Stimulated activated memory B cell treated with anti-CD40 and anti-IgM and Interleukin-4, amounts not matched to agents 10 μg/mL and 1 μg/mL and 100 μg/mL, for 72 hours (primary cell): ENCODE measurements at regions not wholly inside any gene's neighbourhood (a gene's known extent, or its start where the extent isn't known, plus 50 kb on each side); places are given as distances from the start of the nearest gene placed in this dataset.

ENCODE experiments used
- ATAC-seq: fragments of 150-1000 bp; cut with Tn5 transposase; 2 replicates; pipeline ENCODE4 v1.10.0; 2021
- H3K27ac Mint-ChIP-seq: one replicate; pipeline ENCODE4 v1.8.0; 2022; ENCODE audit warnings: mild to moderate bottlenecking, mixed read lengths
- H3K27me3 Mint-ChIP-seq: one replicate; pipeline ENCODE4 v1.8.0; 2022; ENCODE audit warnings: mixed read lengths
- H3K36me3 Mint-ChIP-seq: one replicate; pipeline ENCODE4 v1.8.0; 2022; ENCODE audit warnings: mixed read lengths
- H3K4me1 Mint-ChIP-seq: one replicate; pipeline ENCODE4 v1.8.0; 2022; ENCODE audit warnings: mixed read lengths
- H3K4me3 Mint-ChIP-seq: one replicate; pipeline ENCODE4 v1.8.0; 2022; ENCODE audit warnings: mild to moderate bottlenecking, moderate library complexity, mixed read lengths
- H3K9me3 Mint-ChIP-seq: one replicate; pipeline ENCODE4 v1.8.0; 2022; ENCODE audit warnings: mixed read lengths

- peaks cover 2% of the 10 kb centered on the region for H3K9me3 Mint-ChIP-seq
- H3K4me3 Mint-ChIP-seq = no peak overlapping the region
- no peaks in the 10 kb centered on the region for H3K4me1 Mint-ChIP-seq
- H3K27ac Mint-ChIP-seq = no peak overlapping the region
- no peaks in the 10 kb centered on the region for H3K36me3 Mint-ChIP-seq
- no peaks in the 10 kb centered on the region for H3K27me3 Mint-ChIP-seq
- ATAC-seq = no peak
Observed at GRCh38 chr16:76612497-76612896, 335.3 kb downstream of the CNTNAP4 start.

- ATAC-seq = no peak
- no peak overlapping the region for H3K27ac Mint-ChIP-seq
- H3K9me3 Mint-ChIP-seq = peaks cover 3% of the 10 kb centered on the region
- H3K4me3 Mint-ChIP-seq = no peak overlapping the region
- no peaks in the 10 kb centered on the region for H3K4me1 Mint-ChIP-seq
- H3K36me3 Mint-ChIP-seq = no peaks in the 10 kb centered on the region
- no peaks in the 10 kb centered on the region for H3K27me3 Mint-ChIP-seq
Observed at GRCh38 chr16:76614269-76614668, 337.1 kb downstream of the CNTNAP4 start.

GRCh38 chr16:76622876-76623275, 345.7 kb downstream of the CNTNAP4 start:
- H3K27me3 Mint-ChIP-seq = no peaks in the 10 kb centered on the region
- no peak overlapping the region for H3K27ac Mint-ChIP-seq
- no peaks in the 10 kb centered on the region for H3K36me3 Mint-ChIP-seq
- no peak overlapping the region for H3K4me3 Mint-ChIP-seq
- no peaks in the 10 kb centered on the region for H3K4me1 Mint-ChIP-seq
- peaks cover 3% of the 10 kb centered on the region for H3K9me3 Mint-ChIP-seq
- ATAC-seq = no peak

GRCh38 chr16:76634847-76635697, 357.9 kb downstream of the CNTNAP4 start:
- Mint-ChIP-seq H3K4me3 (no peak overlapping the region), H3K4me1 (no peaks in the 10 kb centered on the region), H3K27me3 (no peaks in the 10 kb centered on the region), H3K27ac (no peak overlapping the region), H3K36me3 (no peaks in the 10 kb centered on the region), H3K9me3 (peaks cover 15% of the 10 kb centered on the region)
- no peak for ATAC-seq

DNA sequence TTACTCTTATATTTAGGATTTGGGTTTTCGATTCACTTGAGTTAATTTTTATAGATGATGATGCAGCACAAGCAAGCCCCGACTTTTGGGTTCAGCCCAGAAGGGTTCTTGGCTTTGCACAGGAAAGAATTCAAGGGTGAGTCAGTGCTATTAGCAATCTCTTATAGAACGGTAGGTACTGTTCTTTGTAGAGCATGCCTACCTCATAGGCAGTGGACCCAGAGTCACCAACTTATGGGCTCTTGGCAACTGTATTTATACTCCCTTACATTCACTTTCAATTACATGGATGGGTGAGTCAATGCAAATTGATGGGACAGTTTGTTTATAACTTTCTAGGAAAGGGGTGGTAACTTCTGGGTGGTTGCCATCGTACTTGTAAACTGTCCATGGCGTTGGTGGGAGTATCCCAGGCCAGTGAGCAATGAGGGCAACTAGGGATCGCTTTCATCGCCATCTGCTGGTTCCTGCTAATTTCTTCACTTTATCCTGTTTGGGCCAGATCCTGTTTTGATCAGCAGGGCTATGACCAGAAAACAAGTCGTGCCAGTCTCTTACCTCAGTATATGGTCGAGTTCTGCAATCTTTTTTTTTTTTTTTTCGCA, 362.6 kb downstream of the CNTNAP4 start:
- Mint-ChIP-seq H3K27me3 (no peaks in the 10 kb centered on the region), H3K9me3 (no peaks in the 10 kb centered on the region), H3K4me1 (no peaks in the 10 kb centered on the region), H3K27ac (no peak overlapping the region), H3K4me3 (no peak overlapping the region), H3K36me3 (no peaks in the 10 kb centered on the region)
- ATAC-seq = no peak

- Mint-ChIP-seq H3K4me3 (no peak overlapping the region), H3K27me3 (no peaks in the 10 kb centered on the region), H3K36me3 (no peaks in the 10 kb centered on the region), H3K27ac (no peak overlapping the region), H3K9me3 (peaks cover 3% of the 10 kb centered on the region), H3K4me1 (no peaks in the 10 kb centered on the region)
- ATAC-seq = no peak
Observed at GRCh38 chr16:76650582-76650981, 373.4 kb downstream of the CNTNAP4 start.

DNA sequence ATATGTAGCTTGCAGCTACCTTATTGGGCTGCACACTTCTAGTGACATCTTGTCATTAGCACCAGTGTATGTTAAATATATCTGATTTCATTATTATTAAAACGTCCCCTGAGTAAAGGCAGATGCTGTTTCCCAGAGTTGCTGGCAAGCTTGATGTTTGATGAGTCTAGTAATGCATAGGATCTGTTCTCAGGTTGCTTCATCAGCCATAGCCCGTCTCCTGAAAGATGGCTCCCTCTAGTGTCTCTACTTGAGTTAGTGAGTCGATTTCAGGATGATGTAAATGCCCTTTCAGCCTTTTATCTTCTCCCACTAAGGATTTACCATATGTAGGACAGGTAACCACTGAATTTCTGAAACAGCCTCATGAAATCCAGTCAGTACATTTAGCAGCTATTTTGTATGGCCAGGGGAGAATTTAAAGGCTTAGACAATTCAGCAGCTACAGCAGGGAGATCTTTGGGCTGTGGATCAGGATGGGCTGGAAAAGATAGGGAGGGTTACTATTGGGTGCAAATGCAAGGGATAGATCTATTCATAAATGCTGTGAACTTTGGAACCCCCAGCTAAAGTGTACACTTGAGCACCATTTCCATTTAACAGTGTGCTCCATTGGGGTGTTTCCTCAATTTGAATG, 376.3 kb downstream of the CNTNAP4 start:
- Mint-ChIP-seq H3K27me3 (no peaks in the 10 kb centered on the region), H3K36me3 (no peaks in the 10 kb centered on the region), H3K27ac (no peak overlapping the region), H3K4me1 (no peaks in the 10 kb centered on the region), H3K4me3 (no peak overlapping the region), H3K9me3 (no peaks in the 10 kb centered on the region)
- no peak for ATAC-seq

DNA sequence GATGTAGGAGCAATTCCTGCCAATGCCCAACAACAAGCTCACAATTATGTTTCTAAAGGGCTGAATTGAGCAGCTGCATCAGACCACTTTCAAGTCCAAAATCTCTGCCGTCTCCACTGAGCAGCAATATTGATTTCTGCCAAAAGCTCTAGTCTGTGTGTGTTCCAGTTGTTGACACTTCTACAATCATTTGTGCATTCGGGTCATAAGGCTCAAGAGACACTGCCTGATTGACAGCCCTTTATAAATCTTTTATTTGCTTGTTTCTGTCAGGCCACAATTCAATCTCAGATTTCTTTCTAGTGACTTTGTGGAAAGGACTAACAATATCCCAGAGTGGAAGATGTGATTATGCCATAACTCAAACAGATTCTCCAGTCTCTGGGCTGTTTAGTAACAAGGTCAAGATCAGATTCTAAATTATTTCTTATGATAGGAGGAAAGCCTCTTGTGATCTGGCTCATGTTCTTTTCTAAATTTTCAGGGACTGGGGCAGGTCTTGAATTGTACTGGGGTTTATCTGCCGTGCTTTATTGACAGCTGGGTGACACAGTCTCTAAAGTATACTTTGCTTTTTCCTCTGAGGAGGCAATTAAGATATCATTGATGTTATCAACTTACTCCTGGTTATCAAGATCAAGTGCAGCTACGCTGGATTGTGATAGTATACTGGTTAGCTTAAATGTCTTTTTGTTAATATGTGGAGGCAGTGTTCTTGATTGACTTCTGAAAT, 377.1 kb downstream of the CNTNAP4 start:
- Mint-ChIP-seq H3K27me3 (no peaks in the 10 kb centered on the region), H3K4me1 (no peaks in the 10 kb centered on the region), H3K9me3 (no peaks in the 10 kb centered on the region), H3K36me3 (no peaks in the 10 kb centered on the region), H3K4me3 (no peak overlapping the region), H3K27ac (no peak overlapping the region)
- ATAC-seq = no peak

DNA sequence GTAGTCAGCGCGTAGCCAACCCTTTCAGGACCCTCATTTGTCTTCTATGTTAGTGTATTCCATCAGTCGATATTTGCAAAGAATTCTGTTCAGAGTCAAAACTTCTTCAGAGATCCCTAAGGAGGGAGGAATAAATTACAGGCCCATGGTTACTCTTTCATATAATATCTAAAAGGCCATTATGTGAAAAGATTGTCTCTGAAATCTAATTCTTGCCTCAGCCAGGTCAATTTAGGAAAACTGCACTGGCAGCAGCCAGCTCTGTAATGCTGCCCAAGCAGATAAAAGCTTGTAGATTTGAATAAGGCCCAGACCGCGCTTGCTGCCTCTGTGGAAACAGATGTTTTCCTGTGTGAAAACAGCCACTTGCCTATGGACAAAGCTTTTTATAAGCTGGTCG, 379.8 kb downstream of the CNTNAP4 start:
- Mint-ChIP-seq H3K27ac (no peak overlapping the region), H3K27me3 (no peaks in the 10 kb centered on the region), H3K9me3 (no peaks in the 10 kb centered on the region), H3K4me1 (no peaks in the 10 kb centered on the region), H3K36me3 (no peaks in the 10 kb centered on the region), H3K4me3 (no peak overlapping the region)
- ATAC-seq = no peak

DNA sequence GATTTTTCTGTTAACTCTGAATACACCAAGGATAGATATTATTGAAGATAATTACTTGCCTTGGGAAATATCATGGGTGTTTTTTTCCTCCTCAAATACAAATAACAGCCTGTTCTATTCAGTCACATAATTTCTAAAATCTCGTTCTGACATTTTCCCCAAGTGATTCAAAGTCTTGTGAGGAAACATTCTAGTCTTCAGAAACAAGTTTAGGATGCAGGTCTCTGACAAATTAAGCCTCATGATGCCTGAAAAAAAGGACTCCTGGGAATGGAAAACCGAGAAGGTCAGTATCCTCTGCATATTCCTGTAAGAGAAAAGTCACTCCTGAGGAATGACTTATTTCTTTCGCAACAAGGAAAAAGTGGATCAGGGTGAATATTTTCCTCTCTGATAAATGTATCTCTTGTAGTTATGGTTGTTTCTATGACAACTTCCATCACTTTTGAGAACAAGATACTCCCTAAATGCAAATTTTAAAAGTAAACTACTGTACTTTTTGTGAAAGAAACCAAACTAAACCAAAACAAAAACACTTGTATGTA, 384.6 kb downstream of the CNTNAP4 start:
- Mint-ChIP-seq H3K4me1 (no peaks in the 10 kb centered on the region), H3K27me3 (no peaks in the 10 kb centered on the region), H3K9me3 (no peaks in the 10 kb centered on the region), H3K4me3 (no peak overlapping the region), H3K27ac (no peak overlapping the region), H3K36me3 (no peaks in the 10 kb centered on the region)
- no peak for ATAC-seq

DNA sequence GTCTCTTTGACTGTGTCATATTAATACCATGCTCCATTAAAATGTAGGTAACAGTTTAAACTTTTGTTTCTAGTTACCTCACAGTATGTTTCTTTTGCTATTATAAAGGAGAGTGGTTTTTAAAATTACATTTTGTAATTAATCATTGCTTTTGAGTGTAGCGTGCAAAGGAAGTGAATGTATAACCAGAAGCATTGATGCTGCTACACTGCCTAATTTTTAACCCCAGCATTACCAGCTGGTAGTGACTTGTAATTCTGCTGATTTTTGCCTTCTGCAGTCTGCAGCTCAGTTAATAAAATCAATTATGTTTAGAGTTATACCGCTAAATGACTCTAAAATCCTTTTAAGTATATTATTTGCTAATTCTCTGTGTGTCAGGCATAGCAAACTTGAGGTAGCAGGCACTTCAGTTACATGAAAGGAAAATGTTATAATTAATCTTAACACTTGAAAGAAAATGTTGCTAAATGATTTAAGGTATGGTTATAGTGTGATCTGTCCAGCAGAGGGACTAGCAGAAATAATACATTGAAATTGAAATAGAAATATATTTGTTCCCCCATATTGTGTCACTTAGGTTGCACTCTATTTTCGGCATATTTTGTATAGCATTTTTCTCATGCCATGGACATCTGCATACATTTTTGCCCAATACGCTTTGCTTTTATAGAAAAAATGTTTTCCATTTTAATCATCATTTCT, 388.5 kb downstream of the CNTNAP4 start:
- H3K27ac Mint-ChIP-seq = no peak overlapping the region
- H3K4me3 Mint-ChIP-seq = no peak overlapping the region
- no peaks in the 10 kb centered on the region for H3K36me3 Mint-ChIP-seq
- H3K27me3 Mint-ChIP-seq = no peaks in the 10 kb centered on the region
- ATAC-seq = no peak
- H3K9me3 Mint-ChIP-seq = no peaks in the 10 kb centered on the region
- no peaks in the 10 kb centered on the region for H3K4me1 Mint-ChIP-seq

- Mint-ChIP-seq H3K27ac (no peak overlapping the region), H3K36me3 (no peaks in the 10 kb centered on the region), H3K4me3 (no peak overlapping the region), H3K9me3 (no peaks in the 10 kb centered on the region), H3K4me1 (no peaks in the 10 kb centered on the region), H3K27me3 (no peaks in the 10 kb centered on the region)
- no peak for ATAC-seq
Observed at GRCh38 chr16:76668207-76668725, 391.1 kb downstream of the CNTNAP4 start.

GRCh38 chr16:76669288-76669687, 392.1 kb downstream of the CNTNAP4 start:
- ATAC-seq = no peak
- H3K27me3 Mint-ChIP-seq = no peaks in the 10 kb centered on the region
- H3K4me3 Mint-ChIP-seq = no peak overlapping the region
- H3K4me1 Mint-ChIP-seq = no peaks in the 10 kb centered on the region
- H3K9me3 Mint-ChIP-seq = no peaks in the 10 kb centered on the region
- H3K36me3 Mint-ChIP-seq = no peaks in the 10 kb centered on the region
- no peak overlapping the region for H3K27ac Mint-ChIP-seq

DNA sequence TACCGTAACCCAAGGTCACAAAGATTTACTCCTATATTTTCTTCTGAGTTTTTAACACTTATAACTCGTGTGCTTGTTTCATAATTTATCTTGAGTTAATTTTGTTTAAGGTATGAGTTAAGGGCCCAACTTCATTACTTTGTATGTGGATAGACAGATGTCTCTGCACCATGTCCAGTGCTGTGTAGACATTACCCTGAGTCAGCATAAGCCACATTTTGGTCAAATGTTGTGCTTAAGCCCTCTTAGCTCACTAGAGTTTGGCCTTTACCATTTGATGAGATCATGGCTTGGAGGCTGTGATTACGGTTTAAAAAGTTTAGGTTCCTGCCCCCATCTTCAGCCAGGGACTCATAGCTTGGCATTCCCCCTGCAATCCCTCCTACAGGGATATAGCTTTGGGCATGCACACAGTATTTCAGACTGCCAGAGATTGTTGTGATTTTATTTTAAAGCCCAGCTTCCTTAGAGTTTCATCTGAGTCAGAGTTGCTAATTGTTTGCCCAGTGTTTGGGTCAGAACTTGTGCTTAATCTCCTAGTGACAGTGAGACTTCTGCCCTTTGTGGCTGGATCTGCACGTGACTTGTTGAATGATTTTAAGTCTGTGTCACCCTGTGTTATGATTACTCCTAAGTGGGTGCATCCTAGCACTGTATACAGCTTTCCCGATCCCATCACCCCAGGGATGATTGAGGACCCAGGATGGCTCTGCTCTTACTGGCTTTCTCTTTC, 393.1 kb downstream of the CNTNAP4 start:
- ATAC-seq = no peak
- H3K4me1 Mint-ChIP-seq = no peaks in the 10 kb centered on the region
- no peak overlapping the region for H3K27ac Mint-ChIP-seq
- H3K27me3 Mint-ChIP-seq = no peaks in the 10 kb centered on the region
- no peak overlapping the region for H3K4me3 Mint-ChIP-seq
- no peaks in the 10 kb centered on the region for H3K36me3 Mint-ChIP-seq
- no peaks in the 10 kb centered on the region for H3K9me3 Mint-ChIP-seq
